ENCODE measurements at regions not wholly inside any gene's neighbourhood (a gene's known extent, or its start where the extent isn't known, plus 50 kb on each side); places are given as distances from the start of the nearest gene placed in this dataset.

DNA sequence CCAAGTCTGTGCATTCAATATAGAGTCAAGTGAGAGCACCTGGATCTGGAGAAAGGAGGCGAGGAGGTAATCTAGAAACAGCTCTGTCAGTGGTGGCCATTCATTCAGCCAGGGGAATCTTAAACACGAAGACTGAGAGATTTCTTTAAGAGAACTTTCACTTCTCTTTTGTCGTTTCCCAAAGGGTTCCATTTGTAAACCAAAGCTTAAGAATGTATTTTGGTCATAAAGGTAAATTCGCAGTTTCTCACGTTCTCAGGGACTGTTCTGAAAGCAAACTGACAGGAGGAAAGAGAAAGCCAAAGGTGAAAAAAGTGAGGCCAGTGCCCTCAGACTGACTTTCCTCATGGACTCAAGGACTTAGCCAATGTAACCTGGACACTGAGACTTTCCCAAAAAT is 513.5 kb downstream of the CMPK2 start:
- dilution Hi-C loops (cut with MboI; ENCODE audit: extremely low pct_ligation_motif_present, low sequenced_read_pairs), result no loop called here
- Histone ChIP-seq H3K9me3 (ENCODE audit: control insufficient read depth, low read depth, low read length) (peaks cover 2% of the 10 kb centered on the region), H3K9ac (ENCODE audit: control insufficient read depth, extremely low read depth, insufficient read depth, low read length) (no peak overlapping the region), H3K27me3 (ENCODE audit: control insufficient read depth, extremely low read depth, insufficient read depth, low read length) (no peaks in the 10 kb centered on the region), H3K27ac (ENCODE audit: control insufficient read depth, insufficient read depth, low read length) (no peak overlapping the region), H3K4me1 (ENCODE audit: control insufficient read depth, extremely low read depth, insufficient read depth, low read length) (no peaks in the 10 kb centered on the region), H3K79me2 (ENCODE audit: control insufficient read depth, insufficient read depth, low read length) (no peaks in the 10 kb centered on the region), H2AFZ (ENCODE audit: control insufficient read depth, low read length) (no peak overlapping the region), H3K4me2 (ENCODE audit: control insufficient read depth, extremely low read depth, insufficient read depth, low read depth, low read length) (no peak overlapping the region), H4K20me1 (ENCODE audit: control insufficient read depth, extremely low read depth, insufficient read depth, low read length) (no peaks in the 10 kb centered on the region), H3K9me1 (ENCODE audit: control insufficient read depth, extremely low read depth, insufficient read depth, low read length) (no peaks in the 10 kb centered on the region), H3K36me3 (ENCODE audit: control insufficient read depth in 2 of 2, extremely low read depth in 1 of 2, insufficient read depth in 2 of 2, low read length in 2 of 2) (no peaks in the 10 kb centered on the region), H3K4me3 (ENCODE audit: control insufficient read depth in 2 of 3, extremely low read depth in 1 of 3, insufficient read depth in 2 of 3, low read depth in 1 of 3, low read length in 3 of 3) (no peak overlapping the region)
- no peak for DNase-seq (ENCODE audit: low read depth, low spot score)
- no peak for FAIRE-seq
- TF ChIP-seq, protein P1, sequence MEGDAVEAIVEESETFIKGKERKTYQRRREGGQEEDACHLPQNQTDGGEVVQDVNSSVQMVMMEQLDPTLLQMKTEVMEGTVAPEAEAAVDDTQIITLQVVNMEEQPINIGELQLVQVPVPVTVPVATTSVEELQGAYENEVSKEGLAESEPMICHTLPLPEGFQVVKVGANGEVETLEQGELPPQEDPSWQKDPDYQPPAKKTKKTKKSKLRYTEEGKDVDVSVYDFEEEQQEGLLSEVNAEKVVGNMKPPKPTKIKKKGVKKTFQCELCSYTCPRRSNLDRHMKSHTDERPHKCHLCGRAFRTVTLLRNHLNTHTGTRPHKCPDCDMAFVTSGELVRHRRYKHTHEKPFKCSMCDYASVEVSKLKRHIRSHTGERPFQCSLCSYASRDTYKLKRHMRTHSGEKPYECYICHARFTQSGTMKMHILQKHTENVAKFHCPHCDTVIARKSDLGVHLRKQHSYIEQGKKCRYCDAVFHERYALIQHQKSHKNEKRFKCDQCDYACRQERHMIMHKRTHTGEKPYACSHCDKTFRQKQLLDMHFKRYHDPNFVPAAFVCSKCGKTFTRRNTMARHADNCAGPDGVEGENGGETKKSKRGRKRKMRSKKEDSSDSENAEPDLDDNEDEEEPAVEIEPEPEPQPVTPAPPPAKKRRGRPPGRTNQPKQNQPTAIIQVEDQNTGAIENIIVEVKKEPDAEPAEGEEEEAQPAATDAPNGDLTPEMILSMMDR (optimal IDR thresholded peaks at IDR 0.05 in 1 of 3, IDR thresholded peaks at IDR 0.05 in 1 of 3, conservative IDR thresholded peaks at IDR 0.05 in 1 of 3; ENCODE audit: extremely low read depth in 1 of 3, insufficient read depth in 2 of 3, low read length in 3 of 3), result no peak
- TF ChIP-seq EZH2 (IDR thresholded peaks at IDR 0.05; ENCODE audit: low read length), result no peak

DNA sequence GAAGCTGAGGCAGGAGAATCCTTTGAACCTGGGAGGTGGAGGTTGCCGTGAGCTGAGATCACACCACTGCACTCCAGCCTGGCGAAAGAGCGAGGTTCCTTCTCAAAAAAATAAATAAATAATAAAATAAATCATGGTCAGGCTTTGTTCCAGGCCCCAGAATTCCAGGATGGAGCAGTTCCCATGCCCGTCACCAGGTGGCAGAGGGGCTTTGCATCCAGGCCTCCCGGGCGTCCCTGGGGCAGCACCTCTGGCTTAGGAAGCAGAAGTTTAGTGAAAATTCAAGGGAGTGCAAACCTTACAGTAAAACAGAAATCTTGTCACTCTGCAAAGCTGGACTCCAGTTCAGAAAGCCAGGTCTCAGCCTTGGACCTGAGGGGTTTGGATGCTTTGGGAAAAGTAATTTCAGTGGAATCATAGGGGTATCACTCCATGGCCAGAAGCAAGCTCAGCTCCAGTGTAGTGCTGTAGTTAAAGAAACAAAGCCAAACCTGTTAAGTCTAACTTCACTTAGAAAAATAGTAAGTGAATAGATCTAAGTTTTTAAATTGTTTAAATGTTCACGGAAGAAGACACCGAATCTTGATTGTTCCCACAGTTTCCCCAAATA is 512.7 kb downstream of the CMPK2 start:
- H4K20me1 ChIP-seq (ENCODE audit: control insufficient read depth, extremely low read depth, insufficient read depth, low read length), result no peaks in the 10 kb centered on the region
- no peaks in the 10 kb centered on the region for H3K79me2 ChIP-seq (ENCODE audit: control insufficient read depth, insufficient read depth, low read length)
- TF ChIP-seq, protein P1 (optimal IDR thresholded peaks at IDR 0.05 in 1 of 3, IDR thresholded peaks at IDR 0.05 in 1 of 3, conservative IDR thresholded peaks at IDR 0.05 in 1 of 3; ENCODE audit: extremely low read depth in 1 of 3, insufficient read depth in 2 of 3, low read length in 3 of 3), result peak in 2 of 3 experiments; percentile 27 to 29
- TF ChIP-seq EZH2 (IDR thresholded peaks at IDR 0.05; ENCODE audit: low read length), result no peak
- H3K27ac ChIP-seq (ENCODE audit: control insufficient read depth, insufficient read depth, low read length), result no peak overlapping the region
- H3K27me3 ChIP-seq (ENCODE audit: control insufficient read depth, extremely low read depth, insufficient read depth, low read length), result no peaks in the 10 kb centered on the region
- H3K4me3 ChIP-seq (ENCODE audit: control insufficient read depth in 2 of 3, extremely low read depth in 1 of 3, insufficient read depth in 2 of 3, low read depth in 1 of 3, low read length in 3 of 3), result no peak overlapping the region
- no peak overlapping the region for H2AFZ ChIP-seq (ENCODE audit: control insufficient read depth, low read length)
- H3K36me3 ChIP-seq (ENCODE audit: control insufficient read depth in 2 of 2, extremely low read depth in 1 of 2, insufficient read depth in 2 of 2, low read length in 2 of 2), result no peaks in the 10 kb centered on the region
- dilution Hi-C loops (cut with MboI; ENCODE audit: extremely low pct_ligation_motif_present, low sequenced_read_pairs), result no loop called here
- no peaks in the 10 kb centered on the region for H3K4me1 ChIP-seq (ENCODE audit: control insufficient read depth, extremely low read depth, insufficient read depth, low read length)
- FAIRE-seq (no peak), DNase-seq (ENCODE audit: low read depth, low spot score) (no peak)
- H3K4me2 ChIP-seq (ENCODE audit: control insufficient read depth, extremely low read depth, insufficient read depth, low read depth, low read length), result no peak overlapping the region
- H3K9ac ChIP-seq (ENCODE audit: control insufficient read depth, extremely low read depth, insufficient read depth, low read length), result no peak overlapping the region
- peaks cover 2% of the 10 kb centered on the region for H3K9me3 ChIP-seq (ENCODE audit: control insufficient read depth, low read depth, low read length)
- H3K9me1 ChIP-seq (ENCODE audit: control insufficient read depth, extremely low read depth, insufficient read depth, low read length), result no peaks in the 10 kb centered on the region
